OCI-LY7 (cell line): ENCODE measurements at regions not wholly inside any gene's neighbourhood (a gene's known extent, or its start where the extent isn't known, plus 50 kb on each side); places are given as distances from the start of the nearest gene placed in this dataset.

Experiments
- EZH2phosphoT487 ChIP-seq: fragments of 200-600 bp; sonication (generic); IDR thresholded peaks from 2 replicates; pipeline ENCODE4 v1.6.1; 2018; ENCODE audit warnings: low read depth, borderline replicate concordance, mild to moderate bottlenecking, mixed run types, antibody characterized with exemption, low read length, moderate library complexity, mixed read lengths
- TF ChIP-seq, protein P1 (sequence below): fragments of 200-600 bp; sonication (generic); conservative IDR thresholded peaks from 2 replicates; pipeline ENCODE4 v1.5.1; 2014; ENCODE audit warnings: mild to moderate bottlenecking, antibody characterized with exemption, low read length, moderate library complexity, mixed read lengths

- TF ChIP-seq, protein P1, sequence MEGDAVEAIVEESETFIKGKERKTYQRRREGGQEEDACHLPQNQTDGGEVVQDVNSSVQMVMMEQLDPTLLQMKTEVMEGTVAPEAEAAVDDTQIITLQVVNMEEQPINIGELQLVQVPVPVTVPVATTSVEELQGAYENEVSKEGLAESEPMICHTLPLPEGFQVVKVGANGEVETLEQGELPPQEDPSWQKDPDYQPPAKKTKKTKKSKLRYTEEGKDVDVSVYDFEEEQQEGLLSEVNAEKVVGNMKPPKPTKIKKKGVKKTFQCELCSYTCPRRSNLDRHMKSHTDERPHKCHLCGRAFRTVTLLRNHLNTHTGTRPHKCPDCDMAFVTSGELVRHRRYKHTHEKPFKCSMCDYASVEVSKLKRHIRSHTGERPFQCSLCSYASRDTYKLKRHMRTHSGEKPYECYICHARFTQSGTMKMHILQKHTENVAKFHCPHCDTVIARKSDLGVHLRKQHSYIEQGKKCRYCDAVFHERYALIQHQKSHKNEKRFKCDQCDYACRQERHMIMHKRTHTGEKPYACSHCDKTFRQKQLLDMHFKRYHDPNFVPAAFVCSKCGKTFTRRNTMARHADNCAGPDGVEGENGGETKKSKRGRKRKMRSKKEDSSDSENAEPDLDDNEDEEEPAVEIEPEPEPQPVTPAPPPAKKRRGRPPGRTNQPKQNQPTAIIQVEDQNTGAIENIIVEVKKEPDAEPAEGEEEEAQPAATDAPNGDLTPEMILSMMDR: no peak
- TF ChIP-seq EZH2phosphoT487: no peak
Measured at GRCh38 chr6:113361014-113361645, 496.0 kb upstream of the MARCKS start.
